ENCODE measurements at regions not wholly inside any gene's neighbourhood (a gene's known extent, or its start where the extent isn't known, plus 50 kb on each side); places are given as distances from the start of the nearest gene placed in this dataset.

DNA sequence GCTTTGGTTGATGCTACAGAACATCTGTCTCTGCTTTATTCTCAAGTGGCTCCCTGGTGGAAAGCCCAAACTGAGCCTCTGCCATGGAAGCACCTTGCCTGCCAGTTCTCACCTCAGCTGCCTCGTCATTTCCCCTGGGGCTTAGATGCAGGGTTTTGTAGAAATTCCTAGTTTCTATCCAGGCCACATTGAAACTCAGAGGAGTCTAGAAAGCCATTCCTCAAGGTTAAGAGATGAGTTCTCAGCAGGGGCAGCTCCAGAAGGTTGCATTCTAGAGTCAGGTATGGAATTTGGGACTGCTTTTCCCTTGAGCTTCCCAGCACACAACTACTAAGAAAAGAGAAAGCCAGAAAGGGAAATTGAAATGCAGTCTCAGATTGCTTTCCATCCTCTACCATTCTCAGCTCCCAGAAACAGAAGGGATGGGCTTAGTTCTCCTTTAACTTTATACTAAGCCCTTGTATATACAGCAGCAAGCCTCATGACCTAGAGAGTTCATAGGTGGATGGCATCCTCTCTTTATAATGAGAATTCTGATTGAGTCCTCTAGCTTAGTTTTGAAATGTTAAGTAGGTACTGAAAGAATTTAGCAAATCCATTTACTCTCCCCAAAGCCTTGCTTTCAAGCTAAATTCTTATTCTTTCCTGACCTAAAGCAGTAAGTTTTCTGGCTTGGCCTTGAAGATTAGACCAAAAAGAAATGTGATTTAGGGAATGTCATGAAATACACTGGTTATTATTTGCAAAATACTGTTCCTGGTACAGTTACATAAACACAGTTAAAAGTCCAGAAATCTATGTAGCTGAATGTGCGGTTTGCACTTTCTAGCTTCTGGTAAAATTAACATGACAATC is 66.0 kb upstream of the MEF2C start (continued):
- no peak for TF ChIP-seq FOS (IDR thresholded peaks at IDR 0.05; ENCODE audit: low read depth, low read length)

DNA sequence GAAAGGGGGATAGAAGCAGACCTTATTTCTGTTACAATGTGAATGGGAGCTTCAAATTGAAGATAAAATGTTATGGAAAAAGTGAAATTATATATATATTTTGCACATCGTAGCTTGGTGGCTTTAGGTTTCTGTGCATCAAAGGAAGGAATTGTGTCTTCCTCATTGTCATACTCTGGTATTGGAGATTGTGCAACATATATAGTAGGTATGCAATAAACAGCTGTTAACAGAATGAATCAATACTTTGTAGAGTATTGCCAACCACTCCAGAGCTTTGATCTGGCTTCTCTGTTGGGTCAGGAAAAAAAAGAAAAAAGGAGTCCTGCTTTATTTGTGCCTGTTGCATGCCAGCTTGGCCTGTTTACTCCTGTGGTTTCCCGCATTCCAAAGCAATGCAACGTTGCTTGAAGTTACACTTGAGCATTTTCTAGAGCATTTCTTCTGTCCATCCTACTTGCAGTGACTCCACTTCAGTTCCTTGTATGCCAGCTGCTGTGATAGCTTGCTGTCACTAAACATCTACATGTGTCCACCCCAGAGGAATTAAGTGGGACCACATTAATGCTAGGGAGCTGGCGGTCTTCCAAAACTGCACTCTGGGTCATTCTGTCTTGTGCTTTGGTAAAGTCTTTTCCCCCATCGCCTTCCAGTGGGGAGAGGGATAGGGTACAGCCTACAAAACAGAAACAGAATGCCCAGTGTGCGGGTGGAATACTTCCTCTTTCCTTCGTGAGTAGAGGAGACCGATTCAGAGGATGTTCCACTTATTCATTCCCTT is 62.0 kb upstream of the MEF2C start:
- TF ChIP-seq, protein P1, sequence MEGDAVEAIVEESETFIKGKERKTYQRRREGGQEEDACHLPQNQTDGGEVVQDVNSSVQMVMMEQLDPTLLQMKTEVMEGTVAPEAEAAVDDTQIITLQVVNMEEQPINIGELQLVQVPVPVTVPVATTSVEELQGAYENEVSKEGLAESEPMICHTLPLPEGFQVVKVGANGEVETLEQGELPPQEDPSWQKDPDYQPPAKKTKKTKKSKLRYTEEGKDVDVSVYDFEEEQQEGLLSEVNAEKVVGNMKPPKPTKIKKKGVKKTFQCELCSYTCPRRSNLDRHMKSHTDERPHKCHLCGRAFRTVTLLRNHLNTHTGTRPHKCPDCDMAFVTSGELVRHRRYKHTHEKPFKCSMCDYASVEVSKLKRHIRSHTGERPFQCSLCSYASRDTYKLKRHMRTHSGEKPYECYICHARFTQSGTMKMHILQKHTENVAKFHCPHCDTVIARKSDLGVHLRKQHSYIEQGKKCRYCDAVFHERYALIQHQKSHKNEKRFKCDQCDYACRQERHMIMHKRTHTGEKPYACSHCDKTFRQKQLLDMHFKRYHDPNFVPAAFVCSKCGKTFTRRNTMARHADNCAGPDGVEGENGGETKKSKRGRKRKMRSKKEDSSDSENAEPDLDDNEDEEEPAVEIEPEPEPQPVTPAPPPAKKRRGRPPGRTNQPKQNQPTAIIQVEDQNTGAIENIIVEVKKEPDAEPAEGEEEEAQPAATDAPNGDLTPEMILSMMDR (conservative IDR thresholded peaks at IDR 0.05; ENCODE audit: low read depth, low read length), result no peak
- TF ChIP-seq, protein P2, sequence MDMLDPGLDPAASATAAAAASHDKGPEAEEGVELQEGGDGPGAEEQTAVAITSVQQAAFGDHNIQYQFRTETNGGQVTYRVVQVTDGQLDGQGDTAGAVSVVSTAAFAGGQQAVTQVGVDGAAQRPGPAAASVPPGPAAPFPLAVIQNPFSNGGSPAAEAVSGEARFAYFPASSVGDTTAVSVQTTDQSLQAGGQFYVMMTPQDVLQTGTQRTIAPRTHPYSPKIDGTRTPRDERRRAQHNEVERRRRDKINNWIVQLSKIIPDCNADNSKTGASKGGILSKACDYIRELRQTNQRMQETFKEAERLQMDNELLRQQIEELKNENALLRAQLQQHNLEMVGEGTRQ (IDR thresholded peaks at IDR 0.05; ENCODE audit: low read depth, low read length), result no peak
- TF ChIP-seq SMC3 (IDR thresholded peaks at IDR 0.05; ENCODE audit: low read depth, low read length) (no peak), CEBPB (IDR thresholded peaks at IDR 0.05; ENCODE audit: low read depth, low read length) (peak; percentile 75)
- H3K18ac ChIP-seq (ENCODE audit: low read depth, low read length), result peak overlapping the region; percentile 95; the same call in 1 of the 2 replicates
- in situ Hi-C loops (cut with MboI; ENCODE audit: low sequenced_read_pairs) (loop anchor here (10.0 kb wide), 1 partner anchor 60 kb away; the partner anchor contains the start of gene MEF2C), intact Hi-C loops (cut with micrococcal nuclease) (loop anchor here (5.0 to 10.0 kb wide), 2 partner anchors 160 to 218 kb away; no protein-coding TSS in a partner anchor), dilution Hi-C loops (cut with HindIII; ENCODE audit: low sequenced_read_pairs, unreplicated experiment) (no loop called here)
- H3K23ac ChIP-seq (ENCODE audit: low read depth, low read length), result peak overlapping the region; percentile 71; the same call in 1 of the 2 replicates
- no peak overlapping the region for H2BK5ac ChIP-seq (ENCODE audit: low read depth, low read length, poor library complexity, severe bottlenecking)
- peak overlapping the region; percentile 81 for H2BK120ac ChIP-seq (ENCODE audit: low read depth, low read length)
- WGBS, 2 experiments (ENCODE audit: extremely low coverage in 2 of 2, insufficient read length in 1 of 2), result 31% methylated on average over 2 of the region's 8 CpGs; no CpG with 5 or more reads in 1 of the 2 experiments
- peak overlapping the region; percentile 50 for H4K91ac ChIP-seq (ENCODE audit: insufficient read depth, low read depth, low read length)
- peak overlapping the region; percentile 84; the same call in 1 of the 3 replicates for H2BK15ac ChIP-seq (ENCODE audit: low read depth, low read length)
- no peak overlapping the region for H3K56ac ChIP-seq (ENCODE audit: extremely low read depth, insufficient read depth, low read length)
- DNase-seq (peak; percentile 49), ATAC-seq (ENCODE audit: low read depth) (peak; percentile 14)
- H4K20me1 ChIP-seq (ENCODE audit: insufficient read depth, low read length), result no peaks in the 10 kb centered on the region
- no peaks in the 10 kb centered on the region for H3K36me3 ChIP-seq (ENCODE audit: control insufficient read depth, insufficient read depth, low read length)
- no peak overlapping the region for H2AK9ac ChIP-seq (replicated peaks; ENCODE audit: low read depth, low read length, poor library complexity)
- peak overlapping the region; percentile 89 for H2BK20ac ChIP-seq (ENCODE audit: low read depth, low read length)
- H3K4ac ChIP-seq (ENCODE audit: low read depth, low read length), result peak overlapping the region; percentile 73
- peak overlapping the region in 1 of 2 experiments; percentile 12; a peak in 1 of 4 replicates for H4K8ac ChIP-seq (ENCODE audit: low read depth in 2 of 2, low read length in 2 of 2)
- no peak overlapping the region for H3K9ac ChIP-seq (ENCODE audit: low read depth, low read length)
- no peak overlapping the region for H3K4me2 ChIP-seq (ENCODE audit: low read depth, low read length)
- H3K4me3 ChIP-seq (ENCODE audit: insufficient read depth, low read depth, low read length), result no peak overlapping the region
- peak overlapping the region; percentile 88; the same call in 1 of the 2 replicates for H4K5ac ChIP-seq (ENCODE audit: low read depth, low read length)
- BruUV-seq (replicated peaks), result no TSS peak
- peaks cover 8% of the 10 kb centered on the region for H3K9me1 ChIP-seq (ENCODE audit: insufficient read depth, low read length)
- H3K4me1 ChIP-seq (ENCODE audit: control insufficient read depth, insufficient read depth, low read length), result peaks cover 17% of the 10 kb centered on the region
- no peak overlapping the region for H3K27ac ChIP-seq (ENCODE audit: insufficient read depth, low read length)
- H3K27me3 ChIP-seq (ENCODE audit: control insufficient read depth, insufficient read depth, low read length), result peaks cover 2% of the 10 kb centered on the region
- no peaks in the 10 kb centered on the region for H3K9me3 ChIP-seq (ENCODE audit: control insufficient read depth, insufficient read depth, low read length)
- CTCF ChIA-PET, result interaction anchor here (0.6 kb wide), 1 partner anchor 149 kb away, joined by 3 read pairs; no protein-coding TSS in a partner anchor
- no peaks in the 10 kb centered on the region for H3K79me1 ChIP-seq (ENCODE audit: low read depth in 1 of 2, low read length in 2 of 2)
- H2AFZ ChIP-seq (replicated peaks; ENCODE audit: low read length, poor library complexity), result no peak overlapping the region
- H3K14ac ChIP-seq (replicated peaks; ENCODE audit: low read depth, low read length), result no peak overlapping the region; the same call in 1 of the 2 replicates
- POLR2A ChIA-PET (ENCODE audit: unreplicated experiment), result no interaction called here
- H2AK5ac ChIP-seq (ENCODE audit: low read depth, low read length), result peak overlapping the region; percentile 93; the same call in 1 of the 2 replicates
